ENCODE measurements at regions not wholly inside any gene's neighbourhood (a gene's known extent, or its start where the extent isn't known, plus 50 kb on each side); places are given as distances from the start of the nearest gene placed in this dataset.

DNA sequence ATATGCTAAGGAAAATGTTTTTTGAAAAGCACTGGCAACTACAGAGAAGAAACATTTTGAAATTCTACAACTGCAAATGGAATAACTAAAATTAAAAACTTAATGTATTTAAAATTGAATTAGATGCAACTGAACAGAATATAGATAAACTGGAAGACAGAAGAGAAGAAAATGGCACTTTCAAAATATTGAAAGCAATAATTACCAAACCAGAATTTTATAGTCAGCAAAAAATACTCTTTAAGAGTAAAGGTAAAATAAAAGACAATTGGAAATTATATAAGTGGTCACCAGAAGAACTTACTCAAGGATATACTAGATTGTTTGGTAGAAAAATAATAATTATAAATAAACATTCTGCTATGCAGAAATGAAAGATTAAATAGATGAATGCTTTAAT is 927.7 kb upstream of the ZWINT start:
- Histone ChIP-seq H3K4me3 (no peak overlapping the region), H3K9me2 (ENCODE audit: insufficient read depth) (no peaks in the 10 kb centered on the region), H3K27me3 (ENCODE audit: insufficient read depth) (no peaks in the 10 kb centered on the region), H2AFZ (no peak overlapping the region), H3K4me1 (ENCODE audit: insufficient read depth) (no peaks in the 10 kb centered on the region), H4K20me1 (replicated peaks; ENCODE audit: insufficient read depth) (no peaks in the 10 kb centered on the region), H3K27ac (ENCODE audit: low read depth) (no peak overlapping the region), H3K36me3 (ENCODE audit: insufficient read depth) (no peaks in the 10 kb centered on the region), H3K79me2 (replicated peaks; ENCODE audit: insufficient read depth) (no peaks in the 10 kb centered on the region), H3F3A (replicated peaks; ENCODE audit: low read depth) (no peaks in the 10 kb centered on the region), H3K4me2 (no peak overlapping the region)
- Mint-ChIP-seq H3K27me3 (ENCODE audit: insufficient read depth, low read depth, poor library complexity) (no peaks in the 10 kb centered on the region), H3K4me1 (peaks cover 4% of the 10 kb centered on the region; the same call in 2 of the 3 replicates), H3K36me3 (ENCODE audit: low read depth) (no peaks in the 10 kb centered on the region), H3K4me3 (no peak overlapping the region), H3K9me3 (no peaks in the 10 kb centered on the region), H3K27ac (no peak overlapping the region)
- DNase-seq (ENCODE audit: low spot score), result no peak
- ATAC-seq, result no peak
- TF ChIP-seq, protein P1, sequence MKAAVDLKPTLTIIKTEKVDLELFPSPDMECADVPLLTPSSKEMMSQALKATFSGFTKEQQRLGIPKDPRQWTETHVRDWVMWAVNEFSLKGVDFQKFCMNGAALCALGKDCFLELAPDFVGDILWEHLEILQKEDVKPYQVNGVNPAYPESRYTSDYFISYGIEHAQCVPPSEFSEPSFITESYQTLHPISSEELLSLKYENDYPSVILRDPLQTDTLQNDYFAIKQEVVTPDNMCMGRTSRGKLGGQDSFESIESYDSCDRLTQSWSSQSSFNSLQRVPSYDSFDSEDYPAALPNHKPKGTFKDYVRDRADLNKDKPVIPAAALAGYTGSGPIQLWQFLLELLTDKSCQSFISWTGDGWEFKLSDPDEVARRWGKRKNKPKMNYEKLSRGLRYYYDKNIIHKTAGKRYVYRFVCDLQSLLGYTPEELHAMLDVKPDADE (IDR thresholded peaks at IDR 0.05), result no peak
- TF ChIP-seq NANOG (IDR thresholded peaks at IDR 0.05; ENCODE audit: borderline replicate concordance), result no peak
- no peak for TF ChIP-seq ZNF331 (CRISPR knock-in tag; IDR thresholded peaks at IDR 0.05; ENCODE audit: low read depth)
- TF ChIP-seq EZH2phosphoT487 (IDR thresholded peaks at IDR 0.05; ENCODE audit: unreplicated experiment), result no peak
- no peak for TF ChIP-seq ZNF114 (CRISPR knock-in tag; IDR thresholded peaks at IDR 0.05)
- no peak for TF ChIP-seq EZH2 (IDR thresholded peaks at IDR 0.05; ENCODE audit: low read depth, unreplicated experiment)
- no peak for TF ChIP-seq POLR2AphosphoS5 (IDR thresholded peaks at IDR 0.05; ENCODE audit: low read depth)
- TF ChIP-seq STAT1 (IDR thresholded peaks at IDR 0.05; ENCODE audit: unreplicated experiment), result no peak
- TF ChIP-seq CREB1 (CRISPR knock-in tag; IDR thresholded peaks at IDR 0.05; ENCODE audit: low read depth), result no peak
- TF ChIP-seq, protein P2, sequence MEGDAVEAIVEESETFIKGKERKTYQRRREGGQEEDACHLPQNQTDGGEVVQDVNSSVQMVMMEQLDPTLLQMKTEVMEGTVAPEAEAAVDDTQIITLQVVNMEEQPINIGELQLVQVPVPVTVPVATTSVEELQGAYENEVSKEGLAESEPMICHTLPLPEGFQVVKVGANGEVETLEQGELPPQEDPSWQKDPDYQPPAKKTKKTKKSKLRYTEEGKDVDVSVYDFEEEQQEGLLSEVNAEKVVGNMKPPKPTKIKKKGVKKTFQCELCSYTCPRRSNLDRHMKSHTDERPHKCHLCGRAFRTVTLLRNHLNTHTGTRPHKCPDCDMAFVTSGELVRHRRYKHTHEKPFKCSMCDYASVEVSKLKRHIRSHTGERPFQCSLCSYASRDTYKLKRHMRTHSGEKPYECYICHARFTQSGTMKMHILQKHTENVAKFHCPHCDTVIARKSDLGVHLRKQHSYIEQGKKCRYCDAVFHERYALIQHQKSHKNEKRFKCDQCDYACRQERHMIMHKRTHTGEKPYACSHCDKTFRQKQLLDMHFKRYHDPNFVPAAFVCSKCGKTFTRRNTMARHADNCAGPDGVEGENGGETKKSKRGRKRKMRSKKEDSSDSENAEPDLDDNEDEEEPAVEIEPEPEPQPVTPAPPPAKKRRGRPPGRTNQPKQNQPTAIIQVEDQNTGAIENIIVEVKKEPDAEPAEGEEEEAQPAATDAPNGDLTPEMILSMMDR (conservative IDR thresholded peaks at IDR 0.05; ENCODE audit: low read depth in 2 of 2), result no peak
- TF ChIP-seq JUNB (IDR thresholded peaks at IDR 0.05; ENCODE audit: unreplicated experiment), result no peak
- TF ChIP-seq, protein P3, sequence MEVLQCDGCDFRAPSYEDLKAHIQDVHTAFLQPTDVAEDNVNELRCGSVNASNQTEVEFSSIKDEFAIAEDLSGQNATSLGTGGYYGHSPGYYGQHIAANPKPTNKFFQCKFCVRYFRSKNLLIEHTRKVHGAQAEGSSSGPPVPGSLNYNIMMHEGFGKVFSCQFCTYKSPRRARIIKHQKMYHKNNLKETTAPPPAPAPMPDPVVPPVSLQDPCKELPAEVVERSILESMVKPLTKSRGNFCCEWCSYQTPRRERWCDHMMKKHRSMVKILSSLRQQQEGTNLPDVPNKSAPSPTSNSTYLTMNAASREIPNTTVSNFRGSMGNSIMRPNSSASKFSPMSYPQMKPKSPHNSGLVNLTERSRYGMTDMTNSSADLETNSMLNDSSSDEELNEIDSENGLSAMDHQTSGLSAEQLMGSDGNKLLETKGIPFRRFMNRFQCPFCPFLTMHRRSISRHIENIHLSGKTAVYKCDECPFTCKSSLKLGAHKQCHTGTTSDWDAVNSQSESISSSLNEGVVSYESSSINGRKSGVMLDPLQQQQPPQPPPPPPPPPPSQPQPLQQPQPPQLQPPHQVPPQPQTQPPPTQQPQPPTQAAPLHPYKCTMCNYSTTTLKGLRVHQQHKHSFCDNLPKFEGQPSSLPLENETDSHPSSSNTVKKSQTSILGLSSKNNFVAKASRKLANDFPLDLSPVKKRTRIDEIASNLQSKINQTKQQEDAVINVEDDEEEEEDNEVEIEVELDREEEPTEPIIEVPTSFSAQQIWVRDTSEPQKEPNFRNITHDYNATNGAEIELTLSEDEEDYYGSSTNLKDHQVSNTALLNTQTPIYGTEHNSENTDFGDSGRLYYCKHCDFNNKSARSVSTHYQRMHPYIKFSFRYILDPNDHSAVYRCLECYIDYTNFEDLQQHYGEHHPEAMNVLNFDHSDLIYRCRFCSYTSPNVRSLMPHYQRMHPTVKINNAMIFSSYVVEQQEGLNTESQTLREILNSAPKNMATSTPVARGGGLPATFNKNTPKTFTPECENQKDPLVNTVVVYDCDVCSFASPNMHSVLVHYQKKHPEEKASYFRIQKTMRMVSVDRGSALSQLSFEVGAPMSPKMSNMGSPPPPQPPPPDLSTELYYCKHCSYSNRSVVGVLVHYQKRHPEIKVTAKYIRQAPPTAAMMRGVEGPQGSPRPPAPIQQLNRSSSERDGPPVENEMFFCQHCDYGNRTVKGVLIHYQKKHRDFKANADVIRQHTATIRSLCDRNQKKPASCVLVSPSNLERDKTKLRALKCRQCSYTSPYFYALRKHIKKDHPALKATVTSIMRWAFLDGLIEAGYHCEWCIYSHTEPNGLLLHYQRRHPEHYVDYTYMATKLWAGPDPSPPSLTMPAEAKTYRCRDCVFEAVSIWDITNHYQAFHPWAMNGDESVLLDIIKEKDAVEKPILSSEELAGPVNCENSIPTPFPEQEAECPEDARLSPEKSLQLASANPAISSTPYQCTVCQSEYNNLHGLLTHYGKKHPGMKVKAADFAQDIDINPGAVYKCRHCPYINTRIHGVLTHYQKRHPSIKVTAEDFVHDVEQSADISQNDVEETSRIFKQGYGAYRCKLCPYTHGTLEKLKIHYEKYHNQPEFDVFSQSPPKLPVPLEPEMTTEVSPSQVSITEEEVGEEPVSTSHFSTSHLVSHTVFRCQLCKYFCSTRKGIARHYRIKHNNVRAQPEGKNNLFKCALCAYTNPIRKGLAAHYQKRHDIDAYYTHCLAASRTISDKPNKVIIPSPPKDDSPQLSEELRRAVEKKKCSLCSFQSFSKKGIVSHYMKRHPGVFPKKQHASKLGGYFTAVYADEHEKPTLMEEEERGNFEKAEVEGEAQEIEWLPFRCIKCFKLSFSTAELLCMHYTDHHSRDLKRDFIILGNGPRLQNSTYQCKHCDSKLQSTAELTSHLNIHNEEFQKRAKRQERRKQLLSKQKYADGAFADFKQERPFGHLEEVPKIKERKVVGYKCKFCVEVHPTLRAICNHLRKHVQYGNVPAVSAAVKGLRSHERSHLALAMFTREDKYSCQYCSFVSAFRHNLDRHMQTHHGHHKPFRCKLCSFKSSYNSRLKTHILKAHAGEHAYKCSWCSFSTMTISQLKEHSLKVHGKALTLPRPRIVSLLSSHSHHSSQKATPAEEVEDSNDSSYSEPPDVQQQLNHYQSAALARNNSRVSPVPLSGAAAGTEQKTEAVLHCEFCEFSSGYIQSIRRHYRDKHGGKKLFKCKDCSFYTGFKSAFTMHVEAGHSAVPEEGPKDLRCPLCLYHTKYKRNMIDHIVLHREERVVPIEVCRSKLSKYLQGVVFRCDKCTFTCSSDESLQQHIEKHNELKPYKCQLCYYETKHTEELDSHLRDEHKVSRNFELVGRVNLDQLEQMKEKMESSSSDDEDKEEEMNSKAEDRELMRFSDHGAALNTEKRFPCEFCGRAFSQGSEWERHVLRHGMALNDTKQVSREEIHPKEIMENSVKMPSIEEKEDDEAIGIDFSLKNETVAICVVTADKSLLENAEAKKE (CRISPR knock-in tag; IDR thresholded peaks at IDR 0.05), result no peak
- TF ChIP-seq REST (IDR thresholded peaks at IDR 0.05; ENCODE audit: unreplicated experiment), result no peak
